K562 (cell line): ENCODE measurements at regions not wholly inside any gene's neighbourhood (a gene's known extent, or its start where the extent isn't known, plus 50 kb on each side); places are given as distances from the start of the nearest gene placed in this dataset.

ENCODE experiments used
- ATAC-seq: fragments of 200-7000 bp; cut with Tn5 transposase; 3 replicates; pipeline ENCODE4 v1.9.1; 2020; ENCODE audit warnings: moderate library complexity
- BruUV-seq: library from RNA; stranded (reverse); fragments of 400-500 nt; replicated peaks from 2 replicates; lab custom pipeline; 2021; lab: Mats Ljungman, UMichigan
- CTCF ChIA-PET: fragments of 300-600 bp; formaldehyde crosslinking; extraction: SDS; loops from one replicate; lab custom pipeline; 2021; ENCODE audit warnings: low intra/inter-chr PET ratio; lab: Yijun Ruan, JAX
- POLR2A ChIA-PET: fragments of 300-600, 350-650 bp; sonication (Branson Sonifier 250); formaldehyde crosslinking; extraction: SDS; loops from one replicate; lab custom pipeline; 2021; ENCODE audit warnings: antibody characterized with exemption, inconsistent platforms; lab: Yijun Ruan, JAX
- DNase-seq, 4 experiments: peaks; one replicate each; pipeline versions ENCODE4 v3.0.0 to v3.0.0-alpha.2; 2011 to 2018; ENCODE audit warnings: low spot score in 3 of 4, mixed read lengths in 3 of 4; ENCODE audit errors: extremely low read depth in 1 of 4
- FAIRE-seq: peaks from 2 replicates; lab custom pipeline; 2011; peaks lifted over from hg19 to GRCh38; lab: Jason Lieb, UNC
- H2AFZ ChIP-seq: 2 replicates; pipeline ENCODE4 v1.6.0; 2011; ENCODE audit warnings: low read depth, low read length, control low read depth, inconsistent platforms
- H3K27ac ChIP-seq: fragments of 200-600 bp; 3 replicates; pipeline ENCODE4 v1.8.0; 2011; ENCODE audit warnings: low read depth, mild to moderate bottlenecking, control low read depth, inconsistent platforms, low read length, moderate library complexity, mixed read lengths; ENCODE audit errors: extremely low read depth
- H3K27me3 ChIP-seq, 2 experiments: fragments of 300-600 bp in 1 of 2; 2 replicates in 1 of 2; 3 replicates in 1 of 2; pipeline versions ENCODE4 v1.6.0 to v1.8.0; 2011; ENCODE audit warnings: inconsistent platforms in 2 of 2, low read length in 2 of 2, mild to moderate bottlenecking in 1 of 2, mixed read lengths in 1 of 2, moderate library complexity in 1 of 2; ENCODE audit not compliant: control insufficient read depth in 2 of 2, insufficient read depth in 2 of 2
- H3K36me3 ChIP-seq: fragments of 300-600 bp; 3 replicates; pipeline ENCODE4 v1.8.0; 2011; ENCODE audit warnings: mild to moderate bottlenecking, low read length, inconsistent platforms; ENCODE audit not compliant: control insufficient read depth, insufficient read depth
- H3K4me1 ChIP-seq, 2 experiments: fragments of 200-600 bp in 1 of 2; replicated peaks in 1 of 2; 2 replicates in 1 of 2; 3 replicates in 1 of 2; pipeline versions ENCODE4 v1.5.1 to v1.8.0; 2011; ENCODE audit warnings: inconsistent platforms in 2 of 2, low read length in 2 of 2, mild to moderate bottlenecking in 1 of 2, mixed read lengths in 1 of 2, moderate library complexity in 1 of 2; ENCODE audit not compliant: control insufficient read depth in 2 of 2, insufficient read depth in 2 of 2
- H3K4me2 ChIP-seq: 2 replicates; pipeline ENCODE4 v1.6.1; 2011; ENCODE audit warnings: low read length, control low read depth, inconsistent platforms, mixed read lengths; ENCODE audit not compliant: insufficient read depth
- H3K4me3 ChIP-seq: fragments of 200-600 bp; sonication (generic), shearing (Covaris generic); 2 replicates; pipeline ENCODE4 v1.5.1; 2016; ENCODE audit warnings: control low read depth, inconsistent platforms
- H3K79me2 ChIP-seq: fragments of 200-600 bp; 3 replicates; pipeline ENCODE4 v1.8.0; 2011; ENCODE audit warnings: low read length, inconsistent platforms; ENCODE audit not compliant: control insufficient read depth, insufficient read depth
- H3K9ac ChIP-seq, 2 experiments: 2 replicates each; pipeline versions ENCODE4 v1.6.0 to v1.6.1; 2011; ENCODE audit warnings: low read depth in 2 of 2, low read length in 2 of 2, control low read depth in 1 of 2, inconsistent platforms in 1 of 2, mild to moderate bottlenecking in 1 of 2, mixed read lengths in 1 of 2; ENCODE audit not compliant: insufficient read depth in 1 of 2
- H3K9me1 ChIP-seq: one replicate; pipeline ENCODE4 v1.6.0; 2011; ENCODE audit warnings: inconsistent platforms, mild to moderate bottlenecking, low read length, moderate library complexity; ENCODE audit not compliant: control insufficient read depth, insufficient read depth
- H3K9me3 ChIP-seq: replicated peaks from 2 replicates; pipeline ENCODE4 v1.5.1; 2011; ENCODE audit warnings: low read depth, low read length, inconsistent platforms; ENCODE audit not compliant: control insufficient read depth, insufficient read depth
- H4K20me1 ChIP-seq: replicated peaks from 2 replicates; pipeline ENCODE4 v1.6.1; 2011; ENCODE audit warnings: low read length, inconsistent platforms, mixed read lengths; ENCODE audit not compliant: control insufficient read depth, insufficient read depth
- AFF1 ChIP-seq, 2 experiments: fragments of 450-650 bp; IDR thresholded peaks; 2 replicates each; pipeline ENCODE4 v1.6.1; 2018; ENCODE audit warnings: mild to moderate bottlenecking in 2 of 2, low read depth in 1 of 2; ENCODE audit not compliant: partially characterized antibody in 2 of 2
- GATA2 ChIP-seq: sonication (generic); formaldehyde crosslinking; IDR thresholded peaks from 2 replicates; pipeline ENCODE4 v1.4.0; 2020; ENCODE audit warnings: mild to moderate bottlenecking, missing genetic modification reagents
- HDAC8 ChIP-seq: fragments of 450-650 bp; IDR thresholded peaks from 2 replicates; pipeline ENCODE4 v1.6.1; 2016; ENCODE audit warnings: mild to moderate bottlenecking, missing genetic modification characterization, moderate library complexity, missing compliant biosample characterization
- MCM3 ChIP-seq: fragments of 450-650 bp; IDR thresholded peaks from 2 replicates; pipeline ENCODE4 v1.6.1; 2016
- PATZ1 ChIP-seq: fragments of 250-450 bp; sonication (Bioruptor Pico); IDR thresholded peaks from 2 replicates; pipeline ENCODE4 v1.5.0; 2020; ENCODE audit warnings: mild to moderate bottlenecking, borderline replicate concordance
- POLR2AphosphoS5 ChIP-seq: IDR thresholded peaks from 2 replicates; pipeline ENCODE4 v1.6.1; 2011; ENCODE audit warnings: mild to moderate bottlenecking, low read depth, low read length, moderate library complexity; ENCODE audit not compliant: control insufficient read depth, insufficient read depth
- SOX6 ChIP-seq: fragments of 450-650 bp; IDR thresholded peaks from 2 replicates; pipeline ENCODE4 v1.6.1; 2014; ENCODE audit warnings: mild to moderate bottlenecking
- ZBTB33 ChIP-seq: sonication (generic); formaldehyde crosslinking; IDR thresholded peaks from 2 replicates; pipeline ENCODE4 v1.8.1; 2023; ENCODE audit warnings: mild to moderate bottlenecking, missing genetic modification reagents
- ZNF76 ChIP-seq: fragments of 250-450 bp; sonication (Bioruptor Pico); IDR thresholded peaks from 2 replicates; pipeline ENCODE4 v1.4.0; 2020; ENCODE audit warnings: mild to moderate bottlenecking, moderate library complexity, borderline replicate concordance
- ZNF778 ChIP-seq: fragments of 450-650 bp; formaldehyde crosslinking; IDR thresholded peaks from 2 replicates; pipeline ENCODE4 v1.4.0; 2020; ENCODE audit warnings: mild to moderate bottlenecking, moderate library complexity
- ZSCAN32 ChIP-seq: fragments of 450-650 bp; formaldehyde crosslinking; IDR thresholded peaks from 2 replicates; pipeline ENCODE4 v1.4.0; 2020; ENCODE audit warnings: mild to moderate bottlenecking, moderate library complexity
- in situ Hi-C: fragments of 300-500 bp; cut with MboI; formaldehyde crosslinking; loops from 4 replicates; pipeline ENCODE4 v1.15.0; 2018; ENCODE audit warnings: inconsistent platforms, mixed read lengths
- intact Hi-C: fragments of 100-400 bp; cut with micrococcal nuclease; formaldehyde crosslinking; loops from 2 replicates; pipeline ENCODE4 v1.14.2; 2022

GRCh38 chr10:33703501-33704213, 369.2 kb upstream of the NRP1 start (continued):
- TF ChIP-seq ZBTB33 (CRISPR knock-in tag) = no peak
- TF ChIP-seq ZNF778 (CRISPR knock-in tag) = no peak

DNA sequence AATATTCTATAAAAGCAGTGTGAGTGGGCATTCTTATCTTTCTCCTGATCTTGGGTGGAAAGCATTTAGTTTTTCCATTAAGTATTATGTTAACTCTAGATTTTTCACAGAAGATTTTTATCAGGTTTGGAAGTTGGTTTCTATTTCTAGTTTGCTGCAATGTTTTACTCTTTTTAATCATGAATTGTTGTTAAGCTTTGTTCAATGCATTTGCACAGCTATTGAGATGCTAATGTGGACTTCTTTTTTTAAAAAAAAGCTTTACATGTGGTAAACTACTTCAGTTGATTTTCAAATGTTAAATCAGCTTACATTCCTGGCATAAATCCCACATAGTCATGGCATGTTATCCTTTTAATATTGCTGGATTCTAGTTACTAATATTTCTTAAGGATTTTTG, 363.6 kb upstream of the NRP1 start:
- no peak for TF ChIP-seq PATZ1
- TF ChIP-seq ZNF76 = no peak
- no peak for TF ChIP-seq GATA2 (CRISPR knock-in tag)
- TF ChIP-seq ZSCAN32 = no peak
- TF ChIP-seq HDAC8 = no peak
- TF ChIP-seq POLR2AphosphoS5 = no peak
- TF ChIP-seq AFF1 (IDR thresholded peaks at IDR 0.05; ENCODE audit: low read depth in 1 of 2, partially characterized antibody in 2 of 2) = no peak
- TF ChIP-seq SOX6 = no peak
- no peak for TF ChIP-seq MCM3
- FAIRE-seq (no peak), DNase-seq (no peak), ATAC-seq (no peak)
- H3K27ac ChIP-seq = no peak overlapping the region
- no peak overlapping the region for H3K4me3 ChIP-seq
- no peaks in the 10 kb centered on the region for H3K27me3 ChIP-seq
- H3K9ac ChIP-seq = no peak overlapping the region
- BruUV-seq = no TSS peak
- H4K20me1 ChIP-seq = no peaks in the 10 kb centered on the region
- CTCF ChIA-PET = no interaction called here
- H3K36me3 ChIP-seq = no peaks in the 10 kb centered on the region
- POLR2A ChIA-PET = no interaction called here
- no peaks in the 10 kb centered on the region for H3K4me1 ChIP-seq
- H3K4me2 ChIP-seq = no peak overlapping the region
- no peaks in the 10 kb centered on the region for H3K9me3 ChIP-seq
- in situ Hi-C loops = no loop called here
- H2AFZ ChIP-seq = no peak overlapping the region
- no peaks in the 10 kb centered on the region for H3K79me2 ChIP-seq
- H3K9me1 ChIP-seq = no peaks in the 10 kb centered on the region
- intact Hi-C loops = no loop called here
